ENCODE measurements at regions not wholly inside any gene's neighbourhood (a gene's known extent, or its start where the extent isn't known, plus 50 kb on each side); places are given as distances from the start of the nearest gene placed in this dataset.

DNA sequence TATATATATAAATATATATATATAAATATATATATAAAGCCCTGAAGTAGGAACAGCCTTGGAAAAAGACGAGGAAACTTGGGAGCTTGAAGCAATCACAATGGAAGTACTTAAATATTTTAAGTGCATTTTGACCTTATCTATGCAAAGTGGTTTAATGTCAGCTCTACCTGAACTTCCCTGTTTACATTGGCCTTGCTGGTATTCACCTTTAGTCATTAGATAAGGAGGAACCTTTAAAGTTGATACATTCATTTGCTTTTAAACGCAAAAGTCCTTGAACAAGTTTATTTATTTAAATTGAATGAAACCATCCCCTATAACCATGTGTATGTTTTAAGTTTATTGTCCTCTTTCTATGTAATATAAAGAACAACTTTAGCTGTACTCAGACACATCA is 166.7 kb upstream of the ANKRD50 start:
- no peaks in the 10 kb centered on the region for H3K4me1 Mint-ChIP-seq (ENCODE audit: low read depth, unreplicated experiment)
- intact Hi-C loops (cut with micrococcal nuclease; ENCODE audit: unreplicated experiment), result no loop called here
- TF ChIP-seq, protein P1, sequence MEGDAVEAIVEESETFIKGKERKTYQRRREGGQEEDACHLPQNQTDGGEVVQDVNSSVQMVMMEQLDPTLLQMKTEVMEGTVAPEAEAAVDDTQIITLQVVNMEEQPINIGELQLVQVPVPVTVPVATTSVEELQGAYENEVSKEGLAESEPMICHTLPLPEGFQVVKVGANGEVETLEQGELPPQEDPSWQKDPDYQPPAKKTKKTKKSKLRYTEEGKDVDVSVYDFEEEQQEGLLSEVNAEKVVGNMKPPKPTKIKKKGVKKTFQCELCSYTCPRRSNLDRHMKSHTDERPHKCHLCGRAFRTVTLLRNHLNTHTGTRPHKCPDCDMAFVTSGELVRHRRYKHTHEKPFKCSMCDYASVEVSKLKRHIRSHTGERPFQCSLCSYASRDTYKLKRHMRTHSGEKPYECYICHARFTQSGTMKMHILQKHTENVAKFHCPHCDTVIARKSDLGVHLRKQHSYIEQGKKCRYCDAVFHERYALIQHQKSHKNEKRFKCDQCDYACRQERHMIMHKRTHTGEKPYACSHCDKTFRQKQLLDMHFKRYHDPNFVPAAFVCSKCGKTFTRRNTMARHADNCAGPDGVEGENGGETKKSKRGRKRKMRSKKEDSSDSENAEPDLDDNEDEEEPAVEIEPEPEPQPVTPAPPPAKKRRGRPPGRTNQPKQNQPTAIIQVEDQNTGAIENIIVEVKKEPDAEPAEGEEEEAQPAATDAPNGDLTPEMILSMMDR (IDR thresholded peaks at IDR 0.05; ENCODE audit: unreplicated experiment), result no peak
- H3K4me3 Mint-ChIP-seq (ENCODE audit: low read depth, unreplicated experiment), result no peak overlapping the region
- H3K27me3 Mint-ChIP-seq (ENCODE audit: unreplicated experiment), result no peaks in the 10 kb centered on the region
- no peaks in the 10 kb centered on the region for H3K36me3 Mint-ChIP-seq (ENCODE audit: insufficient read depth, unreplicated experiment)
- CTCF ChIA-PET, result no interaction called here
- no TSS peak for BruUV-seq (replicated peaks)
- H3K27ac Mint-ChIP-seq (ENCODE audit: unreplicated experiment), result no peak overlapping the region
- H3K9me3 Mint-ChIP-seq (ENCODE audit: low read depth, unreplicated experiment), result peaks cover 8% of the 10 kb centered on the region
- no peak for DNase-seq

DNA sequence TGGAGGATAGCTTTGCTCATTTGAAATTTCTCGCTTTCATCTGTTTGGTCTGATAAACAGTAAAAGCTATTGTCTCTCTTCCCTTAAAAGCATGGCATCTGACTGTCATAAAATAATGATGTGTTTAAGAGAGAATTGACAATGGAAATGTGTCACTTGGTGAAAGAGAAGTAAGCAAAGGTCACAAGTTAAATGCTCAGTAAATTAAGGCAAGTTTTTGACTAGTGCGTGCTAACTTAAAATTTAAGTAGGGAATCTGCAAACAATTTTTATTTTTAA is 161.6 kb upstream of the ANKRD50 start:
- H3K4me3 Mint-ChIP-seq (ENCODE audit: low read depth, unreplicated experiment), result no peak overlapping the region
- H3K27ac Mint-ChIP-seq (ENCODE audit: unreplicated experiment), result no peak overlapping the region
- H3K9me3 Mint-ChIP-seq (ENCODE audit: low read depth, unreplicated experiment), result peaks cover 8% of the 10 kb centered on the region
- CTCF ChIA-PET, result no interaction called here
- BruUV-seq (replicated peaks), result no TSS peak
- no peaks in the 10 kb centered on the region for H3K36me3 Mint-ChIP-seq (ENCODE audit: insufficient read depth, unreplicated experiment)
- TF ChIP-seq, protein P1 (IDR thresholded peaks at IDR 0.05; ENCODE audit: unreplicated experiment), result no peak
- H3K27me3 Mint-ChIP-seq (ENCODE audit: unreplicated experiment), result no peaks in the 10 kb centered on the region
- no peak for DNase-seq
- intact Hi-C loops (cut with micrococcal nuclease; ENCODE audit: unreplicated experiment), result no loop called here
- H3K4me1 Mint-ChIP-seq (ENCODE audit: low read depth, unreplicated experiment), result no peaks in the 10 kb centered on the region

DNA sequence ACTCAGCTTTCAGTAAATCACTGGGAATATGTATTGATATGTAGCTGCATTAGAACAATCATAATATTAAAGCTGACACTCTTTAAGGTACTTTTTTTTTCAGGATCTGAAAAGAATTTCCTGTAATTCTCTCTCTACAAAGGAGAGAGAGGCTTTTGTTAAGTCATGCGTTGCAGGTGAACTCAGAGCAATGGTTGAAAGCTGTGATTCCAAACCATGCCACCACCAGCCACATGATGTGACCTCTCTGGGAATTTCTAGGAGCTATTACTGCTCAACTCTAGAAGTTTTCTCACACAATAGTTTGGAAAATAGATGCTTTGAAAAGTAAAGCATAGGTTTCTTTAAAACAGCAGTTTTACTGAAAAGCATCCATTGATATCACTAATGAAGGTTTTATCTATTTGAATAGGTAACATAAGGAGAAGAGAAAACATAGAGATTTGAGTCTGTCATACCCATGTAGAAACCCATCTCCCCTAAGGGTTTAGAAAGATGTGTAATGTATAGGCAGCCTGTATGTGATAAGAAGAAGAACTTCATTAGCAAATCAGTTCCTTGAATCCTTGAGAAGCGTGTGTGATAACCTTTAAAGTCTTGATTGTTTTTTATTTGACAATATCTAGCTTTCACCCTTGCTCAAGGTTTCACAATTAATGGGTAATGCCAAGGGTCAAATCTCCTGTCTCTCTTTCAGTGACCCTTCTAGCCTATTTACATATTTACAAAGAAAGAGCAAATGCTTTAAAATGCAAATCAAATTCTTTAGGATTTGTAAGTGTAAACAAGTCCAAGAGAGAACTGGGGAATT is 161.0 kb upstream of the ANKRD50 start:
- TF ChIP-seq, protein P1 (IDR thresholded peaks at IDR 0.05; ENCODE audit: unreplicated experiment), result no peak
- CTCF ChIA-PET, result no interaction called here
- H3K9me3 Mint-ChIP-seq (ENCODE audit: low read depth, unreplicated experiment), result peaks cover 8% of the 10 kb centered on the region
- intact Hi-C loops (cut with micrococcal nuclease; ENCODE audit: unreplicated experiment), result no loop called here
- no peaks in the 10 kb centered on the region for H3K4me1 Mint-ChIP-seq (ENCODE audit: low read depth, unreplicated experiment)
- H3K4me3 Mint-ChIP-seq (ENCODE audit: low read depth, unreplicated experiment), result no peak overlapping the region
- DNase-seq, result no peak
- H3K27me3 Mint-ChIP-seq (ENCODE audit: unreplicated experiment), result no peaks in the 10 kb centered on the region
- no peaks in the 10 kb centered on the region for H3K36me3 Mint-ChIP-seq (ENCODE audit: insufficient read depth, unreplicated experiment)
- no TSS peak for BruUV-seq (replicated peaks)
- H3K27ac Mint-ChIP-seq (ENCODE audit: unreplicated experiment), result no peak overlapping the region

DNA sequence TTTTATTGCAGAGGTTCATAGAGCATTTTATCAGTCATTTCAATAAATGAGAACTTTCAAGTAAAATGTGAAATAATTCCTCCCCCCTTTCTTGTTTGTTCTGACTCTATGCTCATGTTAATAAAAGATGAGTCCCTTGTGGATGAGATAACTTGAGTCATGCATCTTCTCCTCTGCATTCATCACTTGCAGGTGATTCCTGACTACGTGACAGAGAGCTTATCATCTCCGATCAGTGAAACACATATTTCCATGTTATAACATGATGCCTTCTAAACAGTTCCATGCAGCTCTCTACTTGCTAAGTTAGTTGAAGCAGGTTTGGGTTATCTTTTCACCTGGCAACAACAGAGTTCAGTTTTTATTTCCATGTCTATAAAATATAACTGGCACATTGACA is 160.1 kb upstream of the ANKRD50 start:
- Mint-ChIP-seq H3K9me3 (ENCODE audit: low read depth, unreplicated experiment) (peaks cover 8% of the 10 kb centered on the region), H3K4me1 (ENCODE audit: low read depth, unreplicated experiment) (no peaks in the 10 kb centered on the region), H3K36me3 (ENCODE audit: insufficient read depth, unreplicated experiment) (no peaks in the 10 kb centered on the region), H3K27me3 (ENCODE audit: unreplicated experiment) (no peaks in the 10 kb centered on the region), H3K27ac (ENCODE audit: unreplicated experiment) (no peak overlapping the region), H3K4me3 (ENCODE audit: low read depth, unreplicated experiment) (no peak overlapping the region)
- TF ChIP-seq, protein P1 (IDR thresholded peaks at IDR 0.05; ENCODE audit: unreplicated experiment), result no peak
- no peak for DNase-seq
- no TSS peak for BruUV-seq (replicated peaks)
- CTCF ChIA-PET, result no interaction called here
- intact Hi-C loops (cut with micrococcal nuclease; ENCODE audit: unreplicated experiment), result no loop called here

Measured in Calu3 (cell line).